Retinal pigment epithelial cell (primary cell): ENCODE measurements at regions not wholly inside any gene's neighbourhood (a gene's known extent, or its start where the extent isn't known, plus 50 kb on each side); places are given as distances from the start of the nearest gene placed in this dataset.
"Not testable (repeated sequence)": the region's sequence is repeated elsewhere in the genome, so short reads cannot be mapped to it uniquely, and the experiment has no call there.

Experiments
- DNase-seq: peaks from one replicate; pipeline ENCODE4 v3.0.0-alpha.2; 2010; ENCODE audit warnings: low read depth
- H3K4me3 ChIP-seq: 2 replicates; pipeline ENCODE4 v1.5.1; 2011; ENCODE audit warnings: mild to moderate bottlenecking, low read length, control low read depth, moderate library complexity
- TF ChIP-seq, protein P1 (sequence below): conservative IDR thresholded peaks from 2 replicates; pipeline ENCODE4 v1.5.1; 2011; ENCODE audit warnings: low read depth, low read length, control low read depth, inconsistent platforms

DNA sequence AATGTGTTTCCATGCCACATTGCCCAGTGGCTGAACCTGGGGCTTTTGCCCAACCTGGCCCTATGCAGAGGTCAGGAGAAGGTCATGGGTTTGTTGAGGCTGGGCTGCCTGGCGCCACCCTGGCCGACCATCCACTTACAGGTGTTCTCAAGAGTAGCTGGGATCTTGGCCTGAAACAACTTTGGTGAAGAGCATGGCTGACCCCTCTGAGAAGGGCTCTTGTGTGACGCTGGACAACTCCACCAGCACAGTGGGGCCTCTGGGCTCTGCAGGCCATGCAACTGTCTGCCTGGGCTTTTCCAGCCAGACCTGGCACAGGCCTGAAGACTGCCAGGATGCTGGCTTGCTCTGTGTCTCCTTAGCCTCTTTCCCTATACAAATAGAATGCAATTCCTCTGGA, 76.4 kb upstream of the ZNG1B start:
- no peak for DNase-seq
- no peak overlapping the region for H3K4me3 ChIP-seq
- TF ChIP-seq, protein P1, sequence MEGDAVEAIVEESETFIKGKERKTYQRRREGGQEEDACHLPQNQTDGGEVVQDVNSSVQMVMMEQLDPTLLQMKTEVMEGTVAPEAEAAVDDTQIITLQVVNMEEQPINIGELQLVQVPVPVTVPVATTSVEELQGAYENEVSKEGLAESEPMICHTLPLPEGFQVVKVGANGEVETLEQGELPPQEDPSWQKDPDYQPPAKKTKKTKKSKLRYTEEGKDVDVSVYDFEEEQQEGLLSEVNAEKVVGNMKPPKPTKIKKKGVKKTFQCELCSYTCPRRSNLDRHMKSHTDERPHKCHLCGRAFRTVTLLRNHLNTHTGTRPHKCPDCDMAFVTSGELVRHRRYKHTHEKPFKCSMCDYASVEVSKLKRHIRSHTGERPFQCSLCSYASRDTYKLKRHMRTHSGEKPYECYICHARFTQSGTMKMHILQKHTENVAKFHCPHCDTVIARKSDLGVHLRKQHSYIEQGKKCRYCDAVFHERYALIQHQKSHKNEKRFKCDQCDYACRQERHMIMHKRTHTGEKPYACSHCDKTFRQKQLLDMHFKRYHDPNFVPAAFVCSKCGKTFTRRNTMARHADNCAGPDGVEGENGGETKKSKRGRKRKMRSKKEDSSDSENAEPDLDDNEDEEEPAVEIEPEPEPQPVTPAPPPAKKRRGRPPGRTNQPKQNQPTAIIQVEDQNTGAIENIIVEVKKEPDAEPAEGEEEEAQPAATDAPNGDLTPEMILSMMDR, result no peak

GRCh38 chr2:113357071-113357470, 78.3 kb upstream of the PAX8 start:
- TF ChIP-seq, protein P1, result no peak

GRCh38 chr2:113356284-113356683, 77.6 kb upstream of the PAX8 start:
- DNase-seq, H3K4me3 ChIP-seq: not testable (repeated sequence)

More at GRCh38 chr2:113357071-113357470, 78.3 kb upstream of the PAX8 start:
- no peak for DNase-seq
- H3K4me3 ChIP-seq, result no peak overlapping the region

- not testable (repeated sequence) for DNase-seq, H3K4me3 ChIP-seq
Measured at GRCh38 chr2:113355339-113356015, 76.8 kb upstream of the PAX8 start.

DNA sequence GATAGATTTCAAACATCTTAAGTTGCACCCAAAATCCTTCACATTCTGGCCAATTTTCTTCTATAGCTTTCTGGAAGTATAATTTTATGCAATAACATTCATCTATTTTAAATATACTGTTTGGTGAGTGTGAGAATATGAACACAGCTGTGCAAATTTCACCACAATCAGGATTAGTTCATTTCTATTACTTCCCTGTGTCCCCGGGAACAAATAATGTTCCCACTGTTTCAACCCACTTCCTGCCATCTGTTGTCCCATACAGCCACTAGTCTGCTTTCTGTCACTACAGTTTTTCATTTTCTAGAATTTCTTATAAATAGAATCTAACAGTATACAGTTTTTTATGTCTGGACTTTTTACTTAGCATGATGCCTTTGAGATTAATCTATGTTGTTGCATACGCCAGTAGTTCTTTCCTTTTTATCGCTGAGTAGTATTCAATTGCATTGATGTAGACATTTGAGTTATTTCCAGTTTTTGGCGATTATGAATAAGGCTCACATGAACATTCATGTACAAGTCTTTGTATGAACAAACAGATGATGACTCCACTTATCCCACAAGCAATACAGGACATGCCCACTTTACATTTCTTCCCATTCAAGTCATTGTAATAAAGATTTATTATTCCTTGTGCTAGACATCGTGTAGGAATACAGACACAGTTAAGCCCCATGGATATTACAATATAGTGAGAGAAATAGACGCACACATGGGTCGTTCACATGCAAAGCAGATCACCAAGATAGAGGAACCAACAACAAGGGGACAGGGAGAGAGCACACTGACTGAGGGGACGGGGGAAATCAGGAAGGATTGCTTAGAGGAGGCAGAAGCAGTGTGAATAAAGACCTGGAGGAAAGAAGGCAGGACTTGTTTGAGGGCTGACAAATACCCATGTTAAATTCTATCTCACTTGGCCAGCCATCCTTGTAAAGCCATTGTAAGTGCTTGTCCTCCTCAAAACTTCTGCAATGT, 72.9 kb upstream of the PAX8 start:
- DNase-seq, result no peak
- TF ChIP-seq, protein P1, result no peak
- no peak overlapping the region for H3K4me3 ChIP-seq

DNA sequence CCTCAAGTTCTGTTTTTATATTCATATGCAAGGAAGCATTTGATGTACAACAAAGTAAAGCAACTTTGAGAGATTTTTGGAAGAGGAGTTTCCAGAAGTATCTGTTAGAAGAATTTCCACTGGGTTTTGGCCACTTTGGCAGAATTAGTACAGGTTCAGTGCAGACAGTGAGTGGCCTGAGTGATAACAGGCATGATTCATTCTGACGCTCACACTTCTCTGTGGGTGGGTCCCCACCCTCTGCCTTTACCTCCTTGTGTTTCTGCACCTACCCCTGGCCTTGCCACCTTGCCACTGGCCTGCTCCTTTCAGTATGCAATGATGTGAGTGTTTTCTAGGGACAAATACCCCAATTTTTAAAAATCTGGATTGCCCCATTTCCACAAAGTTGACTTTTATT, 65.1 kb upstream of the PAX8 start:
- H3K4me3 ChIP-seq, DNase-seq: not testable (repeated sequence)

DNA sequence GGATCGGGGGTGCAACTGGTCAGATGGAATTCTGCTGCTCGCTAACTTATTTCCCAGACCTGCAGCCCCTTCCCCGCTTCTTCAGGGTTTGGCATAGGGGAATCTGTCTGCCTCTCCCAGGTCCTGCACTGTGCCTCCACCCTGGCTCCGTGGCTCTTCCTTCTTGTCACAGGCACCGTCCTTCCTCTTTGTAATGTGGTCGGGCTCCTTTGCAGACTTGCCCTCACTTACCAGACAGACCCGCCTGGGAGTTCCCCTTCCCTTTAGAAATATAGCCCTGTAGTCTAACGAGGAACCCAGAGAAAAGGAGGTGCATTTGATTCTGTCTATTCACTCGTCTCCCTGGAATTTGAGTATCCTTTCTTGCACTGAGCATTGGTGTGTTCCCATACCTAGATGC, 63.9 kb upstream of the PAX8 start:
- no peak overlapping the region for H3K4me3 ChIP-seq
- TF ChIP-seq, protein P1, result no peak
- DNase-seq, result no peak

- H3K4me3 ChIP-seq, DNase-seq: not testable (repeated sequence)
Measured at GRCh38 chr2:113341870-113342253, 63.1 kb upstream of the PAX8 start.

DNA sequence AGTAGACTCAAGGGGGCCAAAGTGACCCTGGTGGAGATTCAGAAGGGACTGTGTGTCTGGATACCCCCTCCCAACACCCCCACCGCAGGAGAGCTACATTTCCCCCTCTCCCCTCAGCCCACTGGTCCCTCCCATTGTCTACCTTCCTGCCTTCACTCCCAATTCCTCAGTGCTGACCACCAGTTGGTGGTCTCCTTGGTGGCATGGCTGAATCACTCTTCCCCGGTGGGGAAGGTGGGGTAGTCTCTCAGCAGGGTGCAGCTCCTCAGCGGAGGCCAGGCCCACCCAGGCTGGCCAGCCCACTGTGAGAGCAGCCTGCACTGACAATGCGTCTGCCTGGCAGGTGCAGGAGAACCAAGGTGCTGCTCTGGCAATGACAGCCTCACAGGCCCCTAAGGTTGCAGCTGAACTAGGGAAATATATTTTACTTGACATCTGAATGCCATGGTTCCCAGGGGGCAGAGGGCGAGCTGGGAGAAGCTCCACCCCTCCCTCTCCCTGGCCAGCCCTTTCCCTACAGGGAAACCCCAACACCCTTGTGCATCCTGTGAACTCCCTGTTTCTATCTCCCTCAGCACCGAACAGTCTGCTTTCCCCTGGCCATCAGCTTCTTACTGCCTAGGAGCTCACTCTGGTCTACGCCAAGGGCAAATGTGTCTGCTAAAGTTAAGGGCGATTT, 62.6 kb upstream of the PAX8 start:
- no peak overlapping the region for H3K4me3 ChIP-seq
- TF ChIP-seq, protein P1, result no peak
- DNase-seq, result no peak
